HUDEP-2 (cell line): ENCODE measurements at regions not wholly inside any gene's neighbourhood (a gene's known extent, or its start where the extent isn't known, plus 50 kb on each side); places are given as distances from the start of the nearest gene placed in this dataset.

Source experiments
- DNase-seq, 76 experiments: peaks; one replicate each; lab custom pipeline; 2025; ENCODE audit not compliant: unreplicated experiment in 76 of 76; lab: John Stamatoyannopoulos, UW

- no peak for DNase-seq
Measured at GRCh38 chr4:17301266-17301665, 210.6 kb downstream of the QDPR start.

GRCh38 chr4:17296921-17297890 lies 214.7 kb downstream of the QDPR start:
- no peak for DNase-seq

GRCh38 chr4:17293901-17294300 lies 218.0 kb downstream of the QDPR start:
- no peak for DNase-seq

- no peak for DNase-seq
Measured at GRCh38 chr4:17288151-17288550, 223.7 kb downstream of the QDPR start.

- DNase-seq, result no peak
Measured at GRCh38 chr4:17286752-17287460, 225.0 kb downstream of the QDPR start.

GRCh38 chr4:17285747-17286146 lies 226.1 kb downstream of the QDPR start:
- DNase-seq, result peak in 1 of 76 experiments; percentile 0

GRCh38 chr4:17284323-17285175 lies 227.3 kb downstream of the QDPR start:
- no peak for DNase-seq

- DNase-seq, result no peak
Measured at GRCh38 chr4:17283832-17284231, 228.1 kb downstream of the QDPR start.

- DNase-seq, result no peak
Measured at GRCh38 chr4:17283251-17283650, 228.6 kb downstream of the QDPR start.

GRCh38 chr4:17280261-17281018 lies 231.4 kb downstream of the QDPR start:
- DNase-seq, result no peak

- DNase-seq, result no peak
Measured at GRCh38 chr4:17276776-17277175, 235.1 kb downstream of the QDPR start.

GRCh38 chr4:17275836-17276235 lies 236.1 kb downstream of the QDPR start:
- no peak for DNase-seq

- DNase-seq, result no peak
Measured at GRCh38 chr4:17273047-17273446, 238.8 kb downstream of the QDPR start.

GRCh38 chr4:17272154-17272553 lies 239.7 kb downstream of the QDPR start:
- peak in 43 of 76 experiments; percentile 1 to 82 (median 20) for DNase-seq

GRCh38 chr4:17265653-17266052 lies 246.2 kb downstream of the QDPR start:
- no peak for DNase-seq

- no peak for DNase-seq
Measured at GRCh38 chr4:17265139-17265538, 246.8 kb downstream of the QDPR start.

- DNase-seq, result peak in 14 of 76 experiments; percentile 2 to 71 (median 16)
Measured at GRCh38 chr4:17260166-17260907, 251.6 kb downstream of the QDPR start.

- no peak for DNase-seq
Measured at GRCh38 chr4:17258106-17258505, 253.8 kb downstream of the QDPR start.

GRCh38 chr4:17252131-17252530 lies 259.8 kb downstream of the QDPR start:
- no peak for DNase-seq
